H1 (cell line): ENCODE measurements at regions not wholly inside any gene's neighbourhood (a gene's known extent, or its start where the extent isn't known, plus 50 kb on each side); places are given as distances from the start of the nearest gene placed in this dataset.

Experiments used
- ASH2L ChIP-seq: fragments of 200-600, 300-600 bp; sonication (generic); IDR thresholded peaks from one replicate; pipeline ENCODE4 v1.7.1; 2017; ENCODE audit warnings: low read length
- FOSL1 ChIP-seq: IDR thresholded peaks from 2 replicates; pipeline ENCODE4 v1.6.1; 2011; ENCODE audit warnings: mild to moderate bottlenecking, low read depth, low read length, moderate library complexity; ENCODE audit not compliant: insufficient read depth
- JUN ChIP-seq: IDR thresholded peaks from 2 replicates; pipeline ENCODE4 v1.6.1; 2011; ENCODE audit warnings: low read depth, mild to moderate bottlenecking, improper control_type of control experiment, low read length
- JUND ChIP-seq: IDR thresholded peaks from 2 replicates; pipeline ENCODE4 v1.6.1; 2011; ENCODE audit warnings: mild to moderate bottlenecking, improper control_type of control experiment, low read length
- TBP ChIP-seq: IDR thresholded peaks from 2 replicates; pipeline ENCODE4 v1.6.1; 2011; ENCODE audit warnings: low read depth, low read length, improper control_type of control experiment

DNA sequence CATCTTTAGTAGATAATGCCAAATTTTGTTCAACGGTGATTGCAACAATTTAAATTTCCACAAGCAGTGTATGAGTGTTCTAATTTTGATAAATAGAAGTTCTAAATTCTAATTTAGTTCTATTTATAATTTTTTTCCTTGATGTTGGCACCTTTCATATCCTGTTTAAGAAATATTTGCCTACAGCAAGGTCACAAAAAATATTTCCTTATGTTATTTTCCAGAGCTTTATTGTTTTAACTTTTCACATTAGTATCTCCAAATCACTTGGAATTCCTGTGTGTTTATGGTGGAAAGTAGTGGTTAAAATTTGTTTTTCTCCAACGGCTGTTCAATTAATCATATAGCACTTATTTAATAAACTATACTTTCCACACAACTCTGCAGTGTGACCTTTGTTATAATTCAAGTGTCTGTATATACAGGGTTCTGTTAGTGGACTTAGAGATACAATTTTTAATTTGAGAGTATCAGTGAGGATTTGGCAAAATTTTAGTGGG lies 94.3 kb upstream of the CD55 start (continued):
- TF ChIP-seq TBP: no peak
- TF ChIP-seq JUND: no peak
- no peak for TF ChIP-seq FOSL1
- TF ChIP-seq ASH2L: no peak
- no peak for TF ChIP-seq JUN
